GM12878 (cell line): ENCODE measurements at regions not wholly inside any gene's neighbourhood (a gene's known extent, or its start where the extent isn't known, plus 50 kb on each side); places are given as distances from the start of the nearest gene placed in this dataset.

Source experiments
- CTCF ChIP-seq, 3 experiments: IDR thresholded peaks in 2 of 3; conservative IDR thresholded peaks in 1 of 3; 2 replicates each; pipeline ENCODE4 v1.5.1; 2011; ENCODE audit warnings: low read depth in 3 of 3, low read length in 3 of 3, mild to moderate bottlenecking in 3 of 3, control low read depth in 2 of 3, moderate library complexity in 2 of 3, inconsistent platforms in 1 of 3, mixed read lengths in 1 of 3; ENCODE audit not compliant: control insufficient read depth in 2 of 3, insufficient read depth in 1 of 3; ENCODE audit errors: extremely low read depth in 1 of 3
- DPF2 ChIP-seq: fragments of 450-650 bp; IDR thresholded peaks from 2 replicates; pipeline ENCODE4 v1.6.1; 2017; ENCODE audit warnings: mild to moderate bottlenecking
- GABPA ChIP-seq: IDR thresholded peaks from 2 replicates; pipeline ENCODE4 v1.6.1; 2014; ENCODE audit warnings: antibody characterized with exemption, low read depth, mild to moderate bottlenecking, inconsistent platforms
- POLR2A ChIP-seq: IDR thresholded peaks from 2 replicates; pipeline ENCODE4 v1.6.1; 2011; ENCODE audit warnings: low read depth, mild to moderate bottlenecking, low read length
- TBL1XR1 ChIP-seq: IDR thresholded peaks from 2 replicates; pipeline ENCODE4 v1.6.1; 2012; ENCODE audit warnings: low read depth, low read length, improper control_type of control experiment
- ZNF274 ChIP-seq: IDR thresholded peaks from one replicate; pipeline ENCODE4 v1.8.0; 2011; ENCODE audit not compliant: insufficient read length, insufficient read depth

- TF ChIP-seq DPF2 (no peak), GABPA (no peak), ZNF274 (no peak), CTCF (IDR thresholded peaks at IDR 0.05 in 2 of 3, conservative IDR thresholded peaks at IDR 0.05 in 1 of 3; ENCODE audit: control insufficient read depth in 2 of 3, extremely low read depth in 1 of 3, insufficient read depth in 1 of 3, low read depth in 3 of 3, low read length in 3 of 3) (no peak), POLR2A (no peak), TBL1XR1 (no peak)
Observed at GRCh38 chr5:72694856-72695255, 121.6 kb upstream of the TNPO1 start.
